SK-N-SH treated with all-trans-retinoic acid at 6 μM for 48 hours (cell line): ENCODE measurements at regions not wholly inside any gene's neighbourhood (a gene's known extent, or its start where the extent isn't known, plus 50 kb on each side); places are given as distances from the start of the nearest gene placed in this dataset.

Experiments used
- PATZ1 ChIP-seq: fragments of 250-450 bp; sonication (Bioruptor Pico); IDR thresholded peaks from 2 replicates; pipeline ENCODE4 v1.8.0; 2020; ENCODE audit warnings: mild to moderate bottlenecking, moderate library complexity, borderline replicate concordance
- TOX ChIP-seq: fragments of 250-450 bp; sonication (Bioruptor Pico); IDR thresholded peaks from 2 replicates; pipeline ENCODE4 v1.8.0; 2021; ENCODE audit warnings: mild to moderate bottlenecking, moderate library complexity, borderline replicate concordance

GRCh38 chr5:135253601-135254178 lies 145.3 kb downstream of the MACROH2A1 start:
- TF ChIP-seq TOX (CRISPR knock-in tag) (no peak), PATZ1 (CRISPR knock-in tag) (no peak)
